K562 (cell line): ENCODE measurements at regions not wholly inside any gene's neighbourhood (a gene's known extent, or its start where the extent isn't known, plus 50 kb on each side); places are given as distances from the start of the nearest gene placed in this dataset.

Source experiments
- BRD4 ChIP-seq: fragments of 200-600 bp; sonication (generic); IDR thresholded peaks from 2 replicates; pipeline ENCODE4 v1.6.1; 2017; ENCODE audit warnings: inconsistent platforms
- CBFA2T3 ChIP-seq: fragments of 450-650 bp; IDR thresholded peaks from 2 replicates; pipeline ENCODE4 v1.6.1; 2017
- CTCF ChIP-seq, 3 experiments: IDR thresholded peaks in 2 of 3; conservative IDR thresholded peaks in 1 of 3; 2 replicates each; pipeline ENCODE4 v1.5.1; 2011 to 2012; ENCODE audit warnings: low read length in 3 of 3, mild to moderate bottlenecking in 3 of 3, control low read depth in 2 of 3, improper control_type of control experiment in 1 of 3, inconsistent platforms in 1 of 3, low read depth in 1 of 3, mixed read lengths in 1 of 3, moderate library complexity in 1 of 3; ENCODE audit not compliant: insufficient read depth in 2 of 3
- GMEB1 ChIP-seq: fragments of 250-450 bp; sonication (Bioruptor Pico); IDR thresholded peaks from 2 replicates; pipeline ENCODE4 v1.4.0; 2020; ENCODE audit warnings: mild to moderate bottlenecking
- HMGXB4 ChIP-seq: sonication (generic); formaldehyde crosslinking; IDR thresholded peaks from 2 replicates; pipeline ENCODE4 v1.8.1; 2023; ENCODE audit warnings: mild to moderate bottlenecking, missing genetic modification reagents
- KLF13 ChIP-seq: fragments of 450-650 bp; IDR thresholded peaks from 2 replicates; pipeline ENCODE4 v1.6.1; 2016; ENCODE audit warnings: missing genetic modification characterization, low read depth, mild to moderate bottlenecking, missing compliant biosample characterization, moderate library complexity, borderline replicate concordance
- MTA3 ChIP-seq: fragments of 450-650 bp; formaldehyde crosslinking; IDR thresholded peaks from 2 replicates; pipeline ENCODE4 v1.6.1; 2017; ENCODE audit warnings: mild to moderate bottlenecking, borderline replicate concordance
- NELFE ChIP-seq: IDR thresholded peaks from 2 replicates; pipeline ENCODE4 v1.6.1; 2011; ENCODE audit warnings: mild to moderate bottlenecking; ENCODE audit not compliant: insufficient read depth, insufficient read length
- NFYB ChIP-seq: IDR thresholded peaks from 2 replicates; pipeline ENCODE4 v1.6.1; 2011; ENCODE audit warnings: mild to moderate bottlenecking, moderate library complexity; ENCODE audit not compliant: insufficient read length; ENCODE audit errors: extremely low read depth
- PML ChIP-seq: IDR thresholded peaks from 2 replicates; pipeline ENCODE4 v1.6.1; 2012; ENCODE audit warnings: low read length, inconsistent platforms
- SETDB1 ChIP-seq: IDR thresholded peaks from one replicate; pipeline ENCODE4 v1.6.1; 2012; ENCODE audit warnings: low read length, control low read depth, inconsistent platforms
- STAT5B ChIP-seq: fragments of 250-450 bp; sonication (Bioruptor Pico); IDR thresholded peaks from 2 replicates; pipeline ENCODE4 v1.8.0; 2021; ENCODE audit warnings: mild to moderate bottlenecking, inconsistent platforms
- ZNF253 ChIP-seq: fragments of 250-450 bp; sonication (Bioruptor Pico); conservative IDR thresholded peaks from 2 replicates; pipeline ENCODE4 v1.6.1; 2021; ENCODE audit warnings: mild to moderate bottlenecking
- ZNF408 ChIP-seq: fragments of 250-450 bp; sonication (Bioruptor Pico); IDR thresholded peaks from 2 replicates; pipeline ENCODE4 v1.4.0; 2020; ENCODE audit warnings: low read depth, mild to moderate bottlenecking, moderate library complexity
- ZSCAN32 ChIP-seq: fragments of 450-650 bp; formaldehyde crosslinking; IDR thresholded peaks from 2 replicates; pipeline ENCODE4 v1.4.0; 2020; ENCODE audit warnings: mild to moderate bottlenecking, moderate library complexity
- TF ChIP-seq, protein P1 (sequence below): sonication (generic); formaldehyde crosslinking; IDR thresholded peaks from 2 replicates; pipeline ENCODE4 v1.8.0; 2023; ENCODE audit warnings: missing genetic modification reagents, mild to moderate bottlenecking, borderline replicate concordance
- TF ChIP-seq, protein P2 (sequence below): sonication (generic); formaldehyde crosslinking; IDR thresholded peaks from 2 replicates; pipeline ENCODE4 v1.8.1; 2023; ENCODE audit warnings: mild to moderate bottlenecking, missing genetic modification reagents, moderate library complexity

GRCh38 chr9:130755377-130756007 lies 61.9 kb downstream of the EXOSC2 start (continued):
- TF ChIP-seq GMEB1 (CRISPR knock-in tag) (no peak), PML (no peak), SETDB1 (no peak), BRD4 (no peak), NELFE (no peak), HMGXB4 (CRISPR knock-in tag) (peak; percentile 73), CBFA2T3 (no peak), ZNF253 (CRISPR knock-in tag) (no peak), MTA3 (no peak), STAT5B (CRISPR knock-in tag) (no peak), ZNF408 (CRISPR knock-in tag) (no peak), ZSCAN32 (CRISPR knock-in tag) (no peak), KLF13 (tag) (no peak), NFYB (no peak), CTCF (IDR thresholded peaks at IDR 0.05 in 2 of 3, conservative IDR thresholded peaks at IDR 0.05 in 1 of 3; ENCODE audit: insufficient read depth in 2 of 3, low read depth in 1 of 3, low read length in 3 of 3) (no peak)
- TF ChIP-seq, protein P1, sequence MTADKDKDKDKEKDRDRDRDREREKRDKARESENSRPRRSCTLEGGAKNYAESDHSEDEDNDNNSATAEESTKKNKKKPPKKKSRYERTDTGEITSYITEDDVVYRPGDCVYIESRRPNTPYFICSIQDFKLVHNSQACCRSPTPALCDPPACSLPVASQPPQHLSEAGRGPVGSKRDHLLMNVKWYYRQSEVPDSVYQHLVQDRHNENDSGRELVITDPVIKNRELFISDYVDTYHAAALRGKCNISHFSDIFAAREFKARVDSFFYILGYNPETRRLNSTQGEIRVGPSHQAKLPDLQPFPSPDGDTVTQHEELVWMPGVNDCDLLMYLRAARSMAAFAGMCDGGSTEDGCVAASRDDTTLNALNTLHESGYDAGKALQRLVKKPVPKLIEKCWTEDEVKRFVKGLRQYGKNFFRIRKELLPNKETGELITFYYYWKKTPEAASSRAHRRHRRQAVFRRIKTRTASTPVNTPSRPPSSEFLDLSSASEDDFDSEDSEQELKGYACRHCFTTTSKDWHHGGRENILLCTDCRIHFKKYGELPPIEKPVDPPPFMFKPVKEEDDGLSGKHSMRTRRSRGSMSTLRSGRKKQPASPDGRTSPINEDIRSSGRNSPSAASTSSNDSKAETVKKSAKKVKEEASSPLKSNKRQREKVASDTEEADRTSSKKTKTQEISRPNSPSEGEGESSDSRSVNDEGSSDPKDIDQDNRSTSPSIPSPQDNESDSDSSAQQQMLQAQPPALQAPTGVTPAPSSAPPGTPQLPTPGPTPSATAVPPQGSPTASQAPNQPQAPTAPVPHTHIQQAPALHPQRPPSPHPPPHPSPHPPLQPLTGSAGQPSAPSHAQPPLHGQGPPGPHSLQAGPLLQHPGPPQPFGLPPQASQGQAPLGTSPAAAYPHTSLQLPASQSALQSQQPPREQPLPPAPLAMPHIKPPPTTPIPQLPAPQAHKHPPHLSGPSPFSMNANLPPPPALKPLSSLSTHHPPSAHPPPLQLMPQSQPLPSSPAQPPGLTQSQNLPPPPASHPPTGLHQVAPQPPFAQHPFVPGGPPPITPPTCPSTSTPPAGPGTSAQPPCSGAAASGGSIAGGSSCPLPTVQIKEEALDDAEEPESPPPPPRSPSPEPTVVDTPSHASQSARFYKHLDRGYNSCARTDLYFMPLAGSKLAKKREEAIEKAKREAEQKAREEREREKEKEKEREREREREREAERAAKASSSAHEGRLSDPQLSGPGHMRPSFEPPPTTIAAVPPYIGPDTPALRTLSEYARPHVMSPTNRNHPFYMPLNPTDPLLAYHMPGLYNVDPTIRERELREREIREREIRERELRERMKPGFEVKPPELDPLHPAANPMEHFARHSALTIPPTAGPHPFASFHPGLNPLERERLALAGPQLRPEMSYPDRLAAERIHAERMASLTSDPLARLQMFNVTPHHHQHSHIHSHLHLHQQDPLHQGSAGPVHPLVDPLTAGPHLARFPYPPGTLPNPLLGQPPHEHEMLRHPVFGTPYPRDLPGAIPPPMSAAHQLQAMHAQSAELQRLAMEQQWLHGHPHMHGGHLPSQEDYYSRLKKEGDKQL (CRISPR knock-in tag): no peak
- TF ChIP-seq, protein P2, sequence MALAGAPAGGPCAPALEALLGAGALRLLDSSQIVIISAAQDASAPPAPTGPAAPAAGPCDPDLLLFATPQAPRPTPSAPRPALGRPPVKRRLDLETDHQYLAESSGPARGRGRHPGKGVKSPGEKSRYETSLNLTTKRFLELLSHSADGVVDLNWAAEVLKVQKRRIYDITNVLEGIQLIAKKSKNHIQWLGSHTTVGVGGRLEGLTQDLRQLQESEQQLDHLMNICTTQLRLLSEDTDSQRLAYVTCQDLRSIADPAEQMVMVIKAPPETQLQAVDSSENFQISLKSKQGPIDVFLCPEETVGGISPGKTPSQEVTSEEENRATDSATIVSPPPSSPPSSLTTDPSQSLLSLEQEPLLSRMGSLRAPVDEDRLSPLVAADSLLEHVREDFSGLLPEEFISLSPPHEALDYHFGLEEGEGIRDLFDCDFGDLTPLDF (CRISPR knock-in tag): peak; percentile 63
